Brain microvascular endothelial cell (primary cell): ENCODE measurements at regions not wholly inside any gene's neighbourhood (a gene's known extent, or its start where the extent isn't known, plus 50 kb on each side); places are given as distances from the start of the nearest gene placed in this dataset.
"Not testable (repeated sequence)": the region's sequence is repeated elsewhere in the genome, so short reads cannot be mapped to it uniquely, and the experiment has no call there.

ENCODE experiments used
- DNase-seq: peaks from one replicate; pipeline ENCODE4 v3.0.0-alpha.2; 2020
- H3K27ac ChIP-seq: fragments of 250-450 bp; sonication (Bioruptor Pico); 2 replicates; pipeline ENCODE4 v1.5.1; 2020; ENCODE audit warnings: mild to moderate bottlenecking, moderate library complexity
- H3K27me3 ChIP-seq: fragments of 250-450 bp; sonication (Bioruptor Pico); replicated peaks from 2 replicates; pipeline ENCODE4 v1.5.1; 2020; ENCODE audit warnings: mild to moderate bottlenecking
- H3K36me3 ChIP-seq: fragments of 250-450 bp; sonication (Bioruptor Pico); replicated peaks from 2 replicates; pipeline ENCODE4 v1.5.1; 2020; ENCODE audit warnings: mild to moderate bottlenecking
- H3K4me3 ChIP-seq: 2 replicates; pipeline ENCODE4 v1.5.1; 2011; ENCODE audit warnings: low read depth, mild to moderate bottlenecking, control low read depth, low read length, moderate library complexity
- in situ Hi-C: cut with HindIII; loops from 2 replicates; pipeline ENCODE4 v1.10.0; 2017; ENCODE audit warnings: low sequenced_read_pairs, low pct_ligation_motif_present
- TF ChIP-seq, protein P1 (sequence below): IDR thresholded peaks from 2 replicates; pipeline ENCODE4 v1.5.1; 2011; ENCODE audit warnings: low read depth, mild to moderate bottlenecking, moderate library complexity, low read length, control low read depth, inconsistent platforms; ENCODE audit errors: missing control alignments

DNA sequence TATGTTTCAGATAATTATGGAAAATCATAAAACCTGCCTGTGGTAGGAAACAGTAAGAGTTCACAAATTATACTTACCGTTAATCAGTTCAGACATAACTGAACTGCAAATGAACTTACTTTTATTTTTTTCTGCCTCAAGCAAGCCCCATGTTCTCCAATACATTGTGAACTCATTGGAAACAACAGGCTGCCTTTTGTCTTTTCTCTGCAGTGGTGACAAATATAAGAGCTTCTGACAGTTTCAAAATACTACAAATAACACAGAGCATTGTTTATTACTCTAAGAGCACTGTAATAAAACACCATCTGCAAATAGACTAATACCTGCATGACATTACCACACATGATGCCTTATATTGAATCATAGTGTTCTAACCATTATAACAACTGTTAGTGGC, 94.0 kb upstream of the CDCA7L start:
- no peak for DNase-seq
- Histone ChIP-seq H3K27ac (no peak overlapping the region), H3K4me3 (no peak overlapping the region), H3K36me3 (no peaks in the 10 kb centered on the region), H3K27me3 (no peaks in the 10 kb centered on the region)
- TF ChIP-seq, protein P1, sequence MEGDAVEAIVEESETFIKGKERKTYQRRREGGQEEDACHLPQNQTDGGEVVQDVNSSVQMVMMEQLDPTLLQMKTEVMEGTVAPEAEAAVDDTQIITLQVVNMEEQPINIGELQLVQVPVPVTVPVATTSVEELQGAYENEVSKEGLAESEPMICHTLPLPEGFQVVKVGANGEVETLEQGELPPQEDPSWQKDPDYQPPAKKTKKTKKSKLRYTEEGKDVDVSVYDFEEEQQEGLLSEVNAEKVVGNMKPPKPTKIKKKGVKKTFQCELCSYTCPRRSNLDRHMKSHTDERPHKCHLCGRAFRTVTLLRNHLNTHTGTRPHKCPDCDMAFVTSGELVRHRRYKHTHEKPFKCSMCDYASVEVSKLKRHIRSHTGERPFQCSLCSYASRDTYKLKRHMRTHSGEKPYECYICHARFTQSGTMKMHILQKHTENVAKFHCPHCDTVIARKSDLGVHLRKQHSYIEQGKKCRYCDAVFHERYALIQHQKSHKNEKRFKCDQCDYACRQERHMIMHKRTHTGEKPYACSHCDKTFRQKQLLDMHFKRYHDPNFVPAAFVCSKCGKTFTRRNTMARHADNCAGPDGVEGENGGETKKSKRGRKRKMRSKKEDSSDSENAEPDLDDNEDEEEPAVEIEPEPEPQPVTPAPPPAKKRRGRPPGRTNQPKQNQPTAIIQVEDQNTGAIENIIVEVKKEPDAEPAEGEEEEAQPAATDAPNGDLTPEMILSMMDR: no peak
- in situ Hi-C loops: no loop called here

DNA sequence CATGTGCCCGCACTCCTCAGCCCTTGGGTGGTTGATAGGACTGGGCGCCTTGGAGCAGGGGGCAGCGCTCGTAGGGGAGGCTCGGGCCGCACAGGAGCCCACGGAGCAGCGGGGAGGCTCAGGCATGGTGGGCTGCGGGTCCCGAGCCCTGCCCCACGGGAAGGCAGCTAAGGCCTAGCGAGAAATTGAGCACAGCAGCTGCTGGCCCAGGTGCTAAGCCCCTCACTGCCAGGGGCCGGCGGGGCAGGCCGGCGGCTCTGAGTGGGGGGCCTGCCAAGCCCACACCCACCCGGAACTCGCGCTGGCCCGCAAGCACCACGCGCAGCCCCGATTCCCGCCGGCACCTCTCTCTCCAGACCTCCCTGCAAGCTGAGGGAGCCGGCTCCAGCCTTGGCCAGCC, 86.7 kb upstream of the CDCA7L start:
- H3K27me3 ChIP-seq, DNase-seq, H3K4me3 ChIP-seq, in situ Hi-C loops, H3K27ac ChIP-seq, H3K36me3 ChIP-seq: not testable (repeated sequence)

DNA sequence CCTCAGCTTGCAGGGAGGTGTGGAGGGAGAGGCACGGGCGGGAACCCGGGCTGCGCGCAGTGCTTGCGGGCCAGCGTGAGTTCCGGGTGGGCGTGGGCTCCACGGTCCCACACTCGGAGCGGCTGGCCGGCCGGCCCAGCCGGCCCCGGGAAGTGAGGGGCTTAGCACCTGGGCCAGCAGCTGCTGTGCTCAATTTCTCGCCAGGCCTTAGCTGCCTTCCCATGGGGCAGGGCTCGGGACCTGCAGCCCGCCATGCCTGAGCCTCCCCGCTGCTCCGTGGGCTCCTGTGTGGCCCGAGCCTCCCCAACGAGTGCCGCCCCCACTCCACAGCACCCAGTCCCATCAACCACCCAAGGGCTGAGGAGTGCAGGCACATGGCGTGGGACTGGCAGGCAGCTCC, 83.0 kb upstream of the CDCA7L start:
- H3K36me3 ChIP-seq, H3K27ac ChIP-seq, in situ Hi-C loops, DNase-seq, H3K4me3 ChIP-seq, H3K27me3 ChIP-seq: not testable (repeated sequence)

GRCh38 chr7:22027475-22027874, 81.8 kb upstream of the CDCA7L start:
- DNase-seq: no peak
- H3K27ac ChIP-seq: no peak overlapping the region
- in situ Hi-C loops: no loop called here
- H3K4me3 ChIP-seq: no peak overlapping the region
- TF ChIP-seq, protein P1: no peak
- no peaks in the 10 kb centered on the region for H3K36me3 ChIP-seq
- no peaks in the 10 kb centered on the region for H3K27me3 ChIP-seq

GRCh38 chr7:22025983-22026382, 80.3 kb upstream of the CDCA7L start:
- Histone ChIP-seq H3K36me3 (no peaks in the 10 kb centered on the region), H3K27ac (no peak overlapping the region), H3K27me3 (no peaks in the 10 kb centered on the region), H3K4me3 (no peak overlapping the region)
- in situ Hi-C loops: no loop called here
- TF ChIP-seq, protein P1: no peak
- DNase-seq: no peak

- in situ Hi-C loops: no loop called here
- H3K4me3 ChIP-seq: no peak overlapping the region
Measured at GRCh38 chr7:22025075-22025474, 79.4 kb upstream of the CDCA7L start.

GRCh38 chr7:22019931-22020330, 74.2 kb upstream of the CDCA7L start:
- Histone ChIP-seq H3K36me3 (no peaks in the 10 kb centered on the region), H3K4me3 (no peak overlapping the region), H3K27ac (no peak overlapping the region), H3K27me3 (no peaks in the 10 kb centered on the region)
- in situ Hi-C loops: no loop called here
- no peak for DNase-seq
- TF ChIP-seq, protein P1: no peak

More at GRCh38 chr7:22025075-22025474, 79.4 kb upstream of the CDCA7L start:
- H3K27me3 ChIP-seq: no peaks in the 10 kb centered on the region
- DNase-seq: no peak
- TF ChIP-seq, protein P1: no peak
- H3K27ac ChIP-seq: no peak overlapping the region
- H3K36me3 ChIP-seq: no peaks in the 10 kb centered on the region
